ENCODE measurements at regions not wholly inside any gene's neighbourhood (a gene's known extent, or its start where the extent isn't known, plus 50 kb on each side); places are given as distances from the start of the nearest gene placed in this dataset.

DNA sequence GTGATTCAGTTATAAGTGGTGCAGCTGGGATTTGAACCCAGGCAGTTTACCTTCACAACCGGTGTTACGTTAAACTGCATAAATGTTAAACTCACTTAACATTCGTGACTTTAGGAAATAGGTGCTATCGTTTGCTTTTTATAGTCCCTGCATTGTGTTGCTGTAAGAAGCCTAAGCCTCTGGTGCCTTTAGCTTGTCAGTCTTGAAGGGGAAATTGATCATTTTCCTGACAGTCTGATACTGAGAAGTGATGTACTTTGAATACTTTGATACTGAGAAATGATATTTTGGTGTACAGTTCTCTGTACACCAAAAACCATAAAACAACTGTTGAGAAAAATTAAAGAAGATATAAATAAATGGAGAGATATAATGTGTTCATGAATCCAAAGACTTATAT is 52.5 kb upstream of the NEDD9 start:
- POLR2A ChIA-PET (ENCODE audit: unreplicated experiment) = no interaction called here
- H3K27ac ChIP-seq (ENCODE audit: insufficient read depth, low read length) = no peak overlapping the region
- no peak overlapping the region for H4K8ac ChIP-seq (ENCODE audit: low read depth in 2 of 2, low read length in 2 of 2)
- no peak overlapping the region for H2AK9ac ChIP-seq (replicated peaks; ENCODE audit: low read depth, low read length, poor library complexity)
- H3K27me3 ChIP-seq (ENCODE audit: control insufficient read depth, insufficient read depth, low read length) = no peaks in the 10 kb centered on the region
- dilution Hi-C loops (cut with HindIII; ENCODE audit: low sequenced_read_pairs, unreplicated experiment) = no loop called here
- no peak overlapping the region for H2AFZ ChIP-seq (replicated peaks; ENCODE audit: low read length, poor library complexity)
- no peaks in the 10 kb centered on the region for H3K79me1 ChIP-seq (ENCODE audit: low read depth in 1 of 2, low read length in 2 of 2)
- H3K4ac ChIP-seq (ENCODE audit: low read depth, low read length) = no peak overlapping the region
- DNase-seq (no peak), ATAC-seq (ENCODE audit: low read depth) (no peak)
- no peaks in the 10 kb centered on the region for H4K20me1 ChIP-seq (ENCODE audit: insufficient read depth, low read length)
- no peak overlapping the region for H2BK15ac ChIP-seq (ENCODE audit: low read depth, low read length)
- no peaks in the 10 kb centered on the region for H3K4me1 ChIP-seq (ENCODE audit: control insufficient read depth, insufficient read depth, low read length)
- H3K36me3 ChIP-seq (ENCODE audit: control insufficient read depth, insufficient read depth, low read length) = no peaks in the 10 kb centered on the region
- BruUV-seq (replicated peaks) = no TSS peak
- in situ Hi-C loops (cut with MboI; ENCODE audit: low sequenced_read_pairs) = no loop called here
- CTCF ChIA-PET = no interaction called here
- no peak for TF ChIP-seq MXI1 (IDR thresholded peaks at IDR 0.05; ENCODE audit: borderline replicate concordance, low read depth, low read length)
- H3K4me2 ChIP-seq (ENCODE audit: low read depth, low read length) = no peak overlapping the region
- H3K4me3 ChIP-seq (ENCODE audit: insufficient read depth, low read depth, low read length) = no peak overlapping the region
- H2BK5ac ChIP-seq (ENCODE audit: low read depth, low read length, poor library complexity, severe bottlenecking) = no peak overlapping the region
- WGBS, 2 experiments (ENCODE audit: extremely low coverage in 2 of 2, insufficient read length in 1 of 2) = no CpG with 5 or more reads among the region's 4 CpGs
- no peak overlapping the region for H3K9ac ChIP-seq (ENCODE audit: low read depth, low read length)
- no peak overlapping the region for H2BK20ac ChIP-seq (ENCODE audit: low read depth, low read length)
- no peak overlapping the region for H4K91ac ChIP-seq (ENCODE audit: insufficient read depth, low read depth, low read length)
- H3K18ac ChIP-seq (ENCODE audit: low read depth, low read length) = no peak overlapping the region
- no peak overlapping the region for H3K14ac ChIP-seq (replicated peaks; ENCODE audit: low read depth, low read length)
- no peak overlapping the region for H3K56ac ChIP-seq (ENCODE audit: extremely low read depth, insufficient read depth, low read length)
- no peak overlapping the region for H4K5ac ChIP-seq (ENCODE audit: low read depth, low read length)
- H2AK5ac ChIP-seq (ENCODE audit: low read depth, low read length) = no peak overlapping the region
- no peak overlapping the region for H3K23ac ChIP-seq (ENCODE audit: low read depth, low read length)
- H2BK120ac ChIP-seq (ENCODE audit: low read depth, low read length) = no peak overlapping the region
- H3K9me1 ChIP-seq (ENCODE audit: insufficient read depth, low read length) = 0 out of 2 replicates have a peak, but pooled peaks cover 3% of the 10 kb centered on the region
- H3K9me3 ChIP-seq (ENCODE audit: control insufficient read depth, insufficient read depth, low read length) = no peaks in the 10 kb centered on the region
- intact Hi-C loops (cut with micrococcal nuclease) = no loop called here
